ENCODE measurements at regions not wholly inside any gene's neighbourhood (a gene's known extent, or its start where the extent isn't known, plus 50 kb on each side); places are given as distances from the start of the nearest gene placed in this dataset.

- no peak for TF ChIP-seq EZH2 (IDR thresholded peaks at IDR 0.05; ENCODE audit: low read length)
- TF ChIP-seq CTCF (optimal IDR thresholded peaks at IDR 0.05 in 1 of 3, IDR thresholded peaks at IDR 0.05 in 1 of 3, conservative IDR thresholded peaks at IDR 0.05 in 1 of 3; ENCODE audit: extremely low read depth in 1 of 3, insufficient read depth in 2 of 3, low read length in 3 of 3) = no peak
- dilution Hi-C loops (cut with MboI; ENCODE audit: extremely low pct_ligation_motif_present, low sequenced_read_pairs) = no loop called here
- FAIRE-seq (no peak), DNase-seq (ENCODE audit: low read depth, low spot score) (no peak)
- Histone ChIP-seq H3K36me3 (ENCODE audit: control insufficient read depth in 2 of 2, extremely low read depth in 1 of 2, insufficient read depth in 2 of 2, low read length in 2 of 2) (no peaks in the 10 kb centered on the region), H4K20me1 (ENCODE audit: control insufficient read depth, extremely low read depth, insufficient read depth, low read length) (peaks cover 4% of the 10 kb centered on the region), H3K4me2 (ENCODE audit: control insufficient read depth, extremely low read depth, insufficient read depth, low read depth, low read length) (no peak overlapping the region), H3K9me3 (ENCODE audit: control insufficient read depth, low read depth, low read length) (no peaks in the 10 kb centered on the region), H2AFZ (ENCODE audit: control insufficient read depth, low read length) (no peak overlapping the region), H3K4me1 (ENCODE audit: control insufficient read depth, extremely low read depth, insufficient read depth, low read length) (no peaks in the 10 kb centered on the region), H3K9me1 (ENCODE audit: control insufficient read depth, extremely low read depth, insufficient read depth, low read length) (no peaks in the 10 kb centered on the region), H3K9ac (ENCODE audit: control insufficient read depth, extremely low read depth, insufficient read depth, low read length) (no peak overlapping the region), H3K27me3 (ENCODE audit: control insufficient read depth, extremely low read depth, insufficient read depth, low read length) (peaks cover 45% of the 10 kb centered on the region), H3K27ac (ENCODE audit: control insufficient read depth, insufficient read depth, low read length) (no peak overlapping the region), H3K79me2 (ENCODE audit: control insufficient read depth, insufficient read depth, low read length) (no peaks in the 10 kb centered on the region), H3K4me3 (ENCODE audit: control insufficient read depth in 2 of 3, extremely low read depth in 1 of 3, insufficient read depth in 2 of 3, low read depth in 1 of 3, low read length in 3 of 3) (no peak overlapping the region)
Observed at GRCh38 chr9:134233022-134233421, 68.7 kb upstream of the RNU6ATAC start.

- H4K20me1 ChIP-seq (ENCODE audit: control insufficient read depth, extremely low read depth, insufficient read depth, low read length) = peaks cover 4% of the 10 kb centered on the region
- no peak for TF ChIP-seq CTCF (optimal IDR thresholded peaks at IDR 0.05 in 1 of 3, IDR thresholded peaks at IDR 0.05 in 1 of 3, conservative IDR thresholded peaks at IDR 0.05 in 1 of 3; ENCODE audit: extremely low read depth in 1 of 3, insufficient read depth in 2 of 3, low read length in 3 of 3)
- no peak for TF ChIP-seq EZH2 (IDR thresholded peaks at IDR 0.05; ENCODE audit: low read length)
- peaks cover 45% of the 10 kb centered on the region for H3K27me3 ChIP-seq (ENCODE audit: control insufficient read depth, extremely low read depth, insufficient read depth, low read length)
- H3K9ac ChIP-seq (ENCODE audit: control insufficient read depth, extremely low read depth, insufficient read depth, low read length) = no peak overlapping the region
- FAIRE-seq = no peak
- H2AFZ ChIP-seq (ENCODE audit: control insufficient read depth, low read length) = no peak overlapping the region
- no peaks in the 10 kb centered on the region for H3K79me2 ChIP-seq (ENCODE audit: control insufficient read depth, insufficient read depth, low read length)
- H3K4me1 ChIP-seq (ENCODE audit: control insufficient read depth, extremely low read depth, insufficient read depth, low read length) = no peaks in the 10 kb centered on the region
- H3K4me2 ChIP-seq (ENCODE audit: control insufficient read depth, extremely low read depth, insufficient read depth, low read depth, low read length) = no peak overlapping the region
- no peaks in the 10 kb centered on the region for H3K36me3 ChIP-seq (ENCODE audit: control insufficient read depth in 2 of 2, extremely low read depth in 1 of 2, insufficient read depth in 2 of 2, low read length in 2 of 2)
- H3K27ac ChIP-seq (ENCODE audit: control insufficient read depth, insufficient read depth, low read length) = no peak overlapping the region
- H3K9me3 ChIP-seq (ENCODE audit: control insufficient read depth, low read depth, low read length) = no peaks in the 10 kb centered on the region
- H3K4me3 ChIP-seq (ENCODE audit: control insufficient read depth in 2 of 3, extremely low read depth in 1 of 3, insufficient read depth in 2 of 3, low read depth in 1 of 3, low read length in 3 of 3) = no peak overlapping the region
- no peaks in the 10 kb centered on the region for H3K9me1 ChIP-seq (ENCODE audit: control insufficient read depth, extremely low read depth, insufficient read depth, low read length)
- dilution Hi-C loops (cut with MboI; ENCODE audit: extremely low pct_ligation_motif_present, low sequenced_read_pairs) = no loop called here
- DNase-seq (ENCODE audit: low read depth, low spot score) = no peak
Observed at GRCh38 chr9:134234001-134234660, 69.8 kb upstream of the RNU6ATAC start.

All from keratinocyte (primary cell).